Tibial nerve (tissue), 3 donors: ENCODE measurements at regions not wholly inside any gene's neighbourhood (a gene's known extent, or its start where the extent isn't known, plus 50 kb on each side); places are given as distances from the start of the nearest gene placed in this dataset.

Experiments used
- POLR2A ChIP-seq, 2 donors: fragments of 450-650 bp; IDR thresholded peaks; one replicate each; pipeline ENCODE4 v1.6.1; 2017; ENCODE audit warnings: antibody characterized with exemption in 2 of 2, mild to moderate bottlenecking in 2 of 2, moderate library complexity in 2 of 2
- TF ChIP-seq, protein P1 (sequence below), 5 experiments: fragments of 200-600 bp in 3 of 5; fragments of 450-650 bp in 2 of 5; sonication (generic) in 3 of 5; IDR thresholded peaks; one replicate each; pipeline ENCODE4 v1.5.1; 2016 to 2019; ENCODE audit warnings: antibody characterized with exemption in 5 of 5, mild to moderate bottlenecking in 3 of 5, moderate library complexity in 2 of 5

DNA sequence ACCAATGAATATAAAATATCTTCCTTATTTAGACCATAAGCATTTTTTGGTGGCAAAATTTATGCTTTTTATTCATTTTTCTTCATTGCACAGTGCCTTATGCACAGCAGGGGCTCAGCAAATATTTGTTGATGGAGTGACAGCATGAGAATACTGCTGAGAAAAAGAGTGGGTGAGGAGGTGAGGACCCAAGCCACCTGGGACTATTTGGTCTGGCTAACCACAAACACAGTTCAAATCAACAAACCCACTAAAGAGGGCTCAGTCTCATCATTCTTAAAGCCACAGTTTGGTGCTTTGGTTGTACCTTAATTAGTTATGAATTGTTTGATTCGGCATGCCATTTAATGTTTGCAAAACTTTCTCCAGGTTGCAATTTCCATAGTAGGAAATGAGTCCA is 183.5 kb upstream of the ZNF521 start:
- TF ChIP-seq, protein P1, sequence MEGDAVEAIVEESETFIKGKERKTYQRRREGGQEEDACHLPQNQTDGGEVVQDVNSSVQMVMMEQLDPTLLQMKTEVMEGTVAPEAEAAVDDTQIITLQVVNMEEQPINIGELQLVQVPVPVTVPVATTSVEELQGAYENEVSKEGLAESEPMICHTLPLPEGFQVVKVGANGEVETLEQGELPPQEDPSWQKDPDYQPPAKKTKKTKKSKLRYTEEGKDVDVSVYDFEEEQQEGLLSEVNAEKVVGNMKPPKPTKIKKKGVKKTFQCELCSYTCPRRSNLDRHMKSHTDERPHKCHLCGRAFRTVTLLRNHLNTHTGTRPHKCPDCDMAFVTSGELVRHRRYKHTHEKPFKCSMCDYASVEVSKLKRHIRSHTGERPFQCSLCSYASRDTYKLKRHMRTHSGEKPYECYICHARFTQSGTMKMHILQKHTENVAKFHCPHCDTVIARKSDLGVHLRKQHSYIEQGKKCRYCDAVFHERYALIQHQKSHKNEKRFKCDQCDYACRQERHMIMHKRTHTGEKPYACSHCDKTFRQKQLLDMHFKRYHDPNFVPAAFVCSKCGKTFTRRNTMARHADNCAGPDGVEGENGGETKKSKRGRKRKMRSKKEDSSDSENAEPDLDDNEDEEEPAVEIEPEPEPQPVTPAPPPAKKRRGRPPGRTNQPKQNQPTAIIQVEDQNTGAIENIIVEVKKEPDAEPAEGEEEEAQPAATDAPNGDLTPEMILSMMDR (IDR thresholded peaks at IDR 0.05) = no peak
- TF ChIP-seq POLR2A (IDR thresholded peaks at IDR 0.05) = no peak
